OCI-LY3 (cell line): ENCODE measurements at regions not wholly inside any gene's neighbourhood (a gene's known extent, or its start where the extent isn't known, plus 50 kb on each side); places are given as distances from the start of the nearest gene placed in this dataset.
"Not testable (repeated sequence)": the region's sequence is repeated elsewhere in the genome, so short reads cannot be mapped to it uniquely, and the experiment has no call there.

Experiments
- H2AFZ ChIP-seq: fragments of 200-600, 300-600 bp; shearing (Covaris generic); 2 replicates; pipeline ENCODE4 v1.6.0; 2014; ENCODE audit warnings: antibody characterized with exemption, low read depth, low read length
- H3K27ac ChIP-seq: fragments of 200-600, 300-600 bp; sonication (generic); 2 replicates; pipeline ENCODE4 v1.5.1; 2014; ENCODE audit warnings: mild to moderate bottlenecking, low read length, moderate library complexity, mixed read lengths
- H3K27me3 ChIP-seq: fragments of 200-600, 300-600 bp; sonication (generic); 2 replicates; pipeline ENCODE4 v1.6.1; 2014; ENCODE audit warnings: low read depth, low read length, mixed read lengths
- H3K36me3 ChIP-seq: fragments of 200-600, 300-600 bp; sonication (generic); replicated peaks from 2 replicates; pipeline ENCODE3; 2014; ENCODE audit warnings: low read depth, low read length, mixed read lengths
- H3K4me1 ChIP-seq: fragments of 300-600, 200-600 bp; sonication (generic); 2 replicates; pipeline ENCODE4 v1.6.1; 2014; ENCODE audit warnings: low read length, mixed read lengths
- H3K4me2 ChIP-seq: fragments of 200-600, 300-600 bp; sonication (generic); 2 replicates; pipeline ENCODE4 v1.6.1; 2014; ENCODE audit warnings: low read length, mixed read lengths
- H3K4me3 ChIP-seq: fragments of 300-600, 200-600 bp; sonication (generic); 2 replicates; pipeline ENCODE4 v1.5.1; 2014; ENCODE audit warnings: antibody characterized with exemption, mild to moderate bottlenecking, low read length, moderate library complexity
- H3K79me2 ChIP-seq: fragments of 300-600, 200-600 bp; shearing (Covaris generic); 2 replicates; pipeline ENCODE4 v1.6.1; 2014; ENCODE audit warnings: mild to moderate bottlenecking, low read length, mixed read lengths
- H3K9ac ChIP-seq: fragments of 300-600, 200-600 bp; shearing (Covaris generic); 2 replicates; pipeline ENCODE4 v1.6.0; 2014; ENCODE audit warnings: mild to moderate bottlenecking, low read length, moderate library complexity
- H3K9me3 ChIP-seq: fragments of 200-600, 300-600 bp; shearing (Covaris generic); 2 replicates; pipeline ENCODE4 v1.6.1; 2014; ENCODE audit warnings: low read length, mixed read lengths; ENCODE audit not compliant: insufficient read depth
- H4K20me1 ChIP-seq: fragments of 200-600, 300-600 bp; sonication (generic); 2 replicates; pipeline ENCODE4 v1.6.1; 2016; ENCODE audit warnings: low read length, mixed read lengths; ENCODE audit not compliant: insufficient read depth
- EZH2phosphoT487 ChIP-seq: fragments of 200-600 bp; shearing (Covaris generic); IDR thresholded peaks from 2 replicates; pipeline ENCODE4 v1.6.1; 2018; ENCODE audit warnings: antibody characterized with exemption, mixed run types, low read depth
- TF ChIP-seq, protein P1 (sequence below): fragments of 200-600, 300-600 bp; sonication (generic); IDR thresholded peaks from 2 replicates; pipeline ENCODE4 v1.5.1; 2014; ENCODE audit warnings: antibody characterized with exemption, low read length, low read depth

DNA sequence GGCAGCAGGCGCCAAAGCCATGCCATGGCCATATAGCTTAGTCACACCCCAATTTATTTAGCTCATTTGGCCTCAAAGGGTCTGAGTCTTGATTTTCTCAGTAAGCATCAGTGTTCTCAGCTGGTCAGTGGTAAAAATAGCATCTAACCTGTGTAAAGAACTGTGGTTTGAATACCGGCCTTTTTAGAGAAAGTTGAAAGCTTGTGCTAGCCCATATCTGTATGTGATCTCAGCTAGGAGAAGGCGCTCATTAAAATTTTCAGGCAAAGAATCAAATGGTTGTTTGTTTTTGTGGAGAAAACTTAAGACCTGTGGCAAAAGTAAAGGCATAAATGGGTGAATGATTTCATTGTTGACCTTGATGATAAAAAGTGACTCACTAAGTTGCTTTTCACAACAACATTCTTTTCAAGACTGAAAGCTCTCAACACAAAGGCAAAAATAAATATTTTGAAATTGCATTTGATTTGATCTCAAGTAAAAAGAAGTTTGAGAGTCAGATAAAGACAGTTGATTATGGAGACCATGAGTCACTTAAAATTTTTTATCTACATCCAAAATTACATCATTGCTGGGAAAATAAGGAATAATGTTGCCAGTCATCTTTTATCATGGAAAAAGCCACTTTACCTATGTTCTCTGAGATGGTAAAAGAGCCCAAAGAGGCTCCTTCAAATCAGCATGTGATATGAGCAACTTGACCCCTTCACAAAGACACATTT is 128.5 kb upstream of the RGS6 start:
- H3K79me2 ChIP-seq = no peaks in the 10 kb centered on the region
- H3K4me2 ChIP-seq = no peak overlapping the region
- H3K27ac ChIP-seq = no peak overlapping the region
- H2AFZ ChIP-seq = no peak overlapping the region
- TF ChIP-seq EZH2phosphoT487 = no peak
- TF ChIP-seq, protein P1, sequence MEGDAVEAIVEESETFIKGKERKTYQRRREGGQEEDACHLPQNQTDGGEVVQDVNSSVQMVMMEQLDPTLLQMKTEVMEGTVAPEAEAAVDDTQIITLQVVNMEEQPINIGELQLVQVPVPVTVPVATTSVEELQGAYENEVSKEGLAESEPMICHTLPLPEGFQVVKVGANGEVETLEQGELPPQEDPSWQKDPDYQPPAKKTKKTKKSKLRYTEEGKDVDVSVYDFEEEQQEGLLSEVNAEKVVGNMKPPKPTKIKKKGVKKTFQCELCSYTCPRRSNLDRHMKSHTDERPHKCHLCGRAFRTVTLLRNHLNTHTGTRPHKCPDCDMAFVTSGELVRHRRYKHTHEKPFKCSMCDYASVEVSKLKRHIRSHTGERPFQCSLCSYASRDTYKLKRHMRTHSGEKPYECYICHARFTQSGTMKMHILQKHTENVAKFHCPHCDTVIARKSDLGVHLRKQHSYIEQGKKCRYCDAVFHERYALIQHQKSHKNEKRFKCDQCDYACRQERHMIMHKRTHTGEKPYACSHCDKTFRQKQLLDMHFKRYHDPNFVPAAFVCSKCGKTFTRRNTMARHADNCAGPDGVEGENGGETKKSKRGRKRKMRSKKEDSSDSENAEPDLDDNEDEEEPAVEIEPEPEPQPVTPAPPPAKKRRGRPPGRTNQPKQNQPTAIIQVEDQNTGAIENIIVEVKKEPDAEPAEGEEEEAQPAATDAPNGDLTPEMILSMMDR = no peak
- H3K9ac ChIP-seq = no peak overlapping the region
- no peaks in the 10 kb centered on the region for H3K36me3 ChIP-seq
- no peak overlapping the region for H3K4me3 ChIP-seq
- H3K27me3 ChIP-seq = no peaks in the 10 kb centered on the region
- H4K20me1 ChIP-seq = no peaks in the 10 kb centered on the region
- no peaks in the 10 kb centered on the region for H3K9me3 ChIP-seq
- no peaks in the 10 kb centered on the region for H3K4me1 ChIP-seq

- Histone ChIP-seq H3K79me2 (no peaks in the 10 kb centered on the region), H3K9me3 (no peaks in the 10 kb centered on the region), H3K27me3 (no peaks in the 10 kb centered on the region), H3K4me2 (no peak overlapping the region), H3K4me1 (no peaks in the 10 kb centered on the region), H3K9ac (no peak overlapping the region), H4K20me1 (no peaks in the 10 kb centered on the region), H3K36me3 (no peaks in the 10 kb centered on the region), H3K4me3 (no peak overlapping the region), H2AFZ (no peak overlapping the region), H3K27ac (no peak overlapping the region)
- TF ChIP-seq, protein P1 = no peak
- no peak for TF ChIP-seq EZH2phosphoT487
These were observed 127.2 kb upstream of the RGS6 start for GRCh38 chr14:71804992-71805391.

DNA sequence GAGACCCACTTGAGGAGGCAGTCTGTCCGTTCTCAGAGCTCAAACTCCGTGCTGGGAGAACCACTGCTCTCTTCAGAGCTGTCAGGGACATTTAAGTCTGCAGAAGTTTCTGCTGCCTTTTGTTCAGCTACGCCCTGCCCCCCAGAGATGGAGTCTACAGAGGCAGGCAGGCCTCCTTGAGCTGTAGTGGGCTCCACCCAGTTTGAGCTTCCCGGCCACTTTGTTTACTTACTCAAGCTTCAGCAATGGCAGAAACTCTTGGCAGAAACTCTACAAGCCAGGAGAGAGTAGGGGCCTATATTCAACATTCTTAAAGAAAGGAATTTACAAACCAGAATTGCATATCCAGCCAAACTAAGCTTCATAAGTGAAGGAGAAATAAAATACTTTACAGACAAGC is 125.2 kb upstream of the RGS6 start:
- not testable (repeated sequence) for H3K4me1 ChIP-seq, H3K79me2 ChIP-seq, H2AFZ ChIP-seq, H3K27ac ChIP-seq, H3K27me3 ChIP-seq, H3K9ac ChIP-seq, H3K36me3 ChIP-seq, H3K9me3 ChIP-seq, H3K4me3 ChIP-seq, H4K20me1 ChIP-seq, H3K4me2 ChIP-seq

GRCh38 chr14:71810800-71811199 is 121.4 kb upstream of the RGS6 start:
- H3K4me1 ChIP-seq, H3K79me2 ChIP-seq, H3K36me3 ChIP-seq, H3K9me3 ChIP-seq, H3K27ac ChIP-seq, H3K27me3 ChIP-seq, H2AFZ ChIP-seq, H4K20me1 ChIP-seq, H3K4me2 ChIP-seq, H3K4me3 ChIP-seq, H3K9ac ChIP-seq: not testable (repeated sequence)

DNA sequence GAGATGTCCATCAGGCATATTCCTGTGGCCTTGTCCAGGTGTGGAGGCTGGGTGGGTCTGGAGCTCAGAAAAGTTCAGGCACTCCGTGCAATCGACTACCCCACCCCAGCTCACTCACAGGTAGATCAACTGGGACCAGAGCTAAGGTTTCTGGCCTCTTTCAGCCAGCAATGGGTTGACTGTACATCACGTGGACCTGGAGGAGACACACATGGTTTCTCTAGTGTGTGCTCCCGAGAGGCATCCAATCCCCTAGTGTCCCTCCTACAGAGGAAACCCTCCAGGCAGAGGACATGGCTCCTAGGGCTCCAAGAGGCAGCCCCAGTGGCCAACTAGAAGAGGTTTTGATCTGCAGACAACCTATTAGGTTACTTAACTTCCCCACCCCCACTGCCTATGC is 119.5 kb upstream of the RGS6 start:
- Histone ChIP-seq H3K27ac (no peak overlapping the region), H2AFZ (no peak overlapping the region), H3K27me3 (peaks cover 7% of the 10 kb centered on the region), H3K4me2 (no peak overlapping the region), H3K9ac (no peak overlapping the region), H3K9me3 (no peaks in the 10 kb centered on the region), H3K79me2 (no peaks in the 10 kb centered on the region), H3K36me3 (no peaks in the 10 kb centered on the region), H3K4me1 (no peaks in the 10 kb centered on the region), H4K20me1 (no peaks in the 10 kb centered on the region), H3K4me3 (no peak overlapping the region)
- TF ChIP-seq, protein P1 = no peak
- TF ChIP-seq EZH2phosphoT487 = no peak
